Lower lobe of right lung (tissue), 2 donors: ENCODE measurements at regions not wholly inside any gene's neighbourhood (a gene's known extent, or its start where the extent isn't known, plus 50 kb on each side); places are given as distances from the start of the nearest gene placed in this dataset.

Source experiments
- ATAC-seq, 2 donors: fragments of 200-7000 bp; cut with Tn5 transposase; one replicate each; pipeline ENCODE4 v1.9.1; 2020 to 2022; ENCODE audit warnings: mild to moderate bottlenecking in 2 of 2, moderate library complexity in 2 of 2
- DNase-seq: peaks from one replicate; pipeline ENCODE4 v3.0.0-alpha.2; 2020
- H3K27ac ChIP-seq: fragments of 200-600 bp; one replicate; pipeline ENCODE4 v1.8.0; 2022
- H3K27me3 ChIP-seq: fragments of 200-600 bp; one replicate; pipeline ENCODE4 v1.8.0; 2022; ENCODE audit warnings: low read depth
- H3K36me3 ChIP-seq: fragments of 200-600 bp; one replicate; pipeline ENCODE4 v1.8.0; 2022; ENCODE audit warnings: mild to moderate bottlenecking
- H3K4me1 ChIP-seq: fragments of 200-600 bp; one replicate; pipeline ENCODE4 v1.8.0; 2022
- H3K4me3 ChIP-seq: fragments of 200-600 bp; one replicate; pipeline ENCODE4 v1.8.0; 2022; ENCODE audit warnings: mild to moderate bottlenecking
- H3K9me3 ChIP-seq: fragments of 200-600 bp; one replicate; pipeline ENCODE4 v1.8.0; 2022
- CTCF ChIP-seq: fragments of 200-600 bp; IDR thresholded peaks from one replicate; pipeline ENCODE4 v1.8.0; 2022; ENCODE audit warnings: antibody characterized with exemption, mild to moderate bottlenecking
- intact Hi-C: fragments of 100-400 bp; cut with DNase I; formaldehyde crosslinking; loops from one replicate; pipeline ENCODE4 v1.11.0; 2022
- donor health status: DM: no; HTN: yes; CAD: no; lungs with severe emphysema.

DNA sequence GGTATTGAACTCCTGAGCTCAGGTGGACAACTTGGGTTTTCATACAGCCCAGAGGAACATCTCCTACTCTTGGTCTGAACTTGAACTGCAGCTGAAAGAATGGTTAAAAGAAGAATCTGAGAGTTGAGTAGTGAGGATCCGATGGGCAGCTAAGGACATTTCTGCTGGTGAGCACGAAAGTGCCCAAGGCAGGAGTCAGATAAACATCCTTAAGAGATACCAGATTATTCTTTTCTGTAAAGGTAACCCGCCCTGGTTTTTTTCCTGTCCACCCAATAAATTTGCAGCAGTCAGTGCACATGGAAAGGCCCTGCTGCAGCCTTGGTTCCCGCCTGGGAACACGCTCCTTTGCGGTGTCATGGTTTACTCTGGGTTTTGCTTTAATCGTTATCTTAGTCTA is 78.4 kb upstream of the ARHGEF7 start:
- H3K36me3 ChIP-seq, result no peaks in the 10 kb centered on the region
- intact Hi-C loops, result no loop called here
- ATAC-seq, result no peak
- no peak overlapping the region for H3K27ac ChIP-seq
- DNase-seq, result no peak
- H3K4me1 ChIP-seq, result no peaks in the 10 kb centered on the region
- H3K4me3 ChIP-seq, result no peak overlapping the region
- no peaks in the 10 kb centered on the region for H3K9me3 ChIP-seq
- H3K27me3 ChIP-seq, result peaks cover 9% of the 10 kb centered on the region
- no peak for TF ChIP-seq CTCF

DNA sequence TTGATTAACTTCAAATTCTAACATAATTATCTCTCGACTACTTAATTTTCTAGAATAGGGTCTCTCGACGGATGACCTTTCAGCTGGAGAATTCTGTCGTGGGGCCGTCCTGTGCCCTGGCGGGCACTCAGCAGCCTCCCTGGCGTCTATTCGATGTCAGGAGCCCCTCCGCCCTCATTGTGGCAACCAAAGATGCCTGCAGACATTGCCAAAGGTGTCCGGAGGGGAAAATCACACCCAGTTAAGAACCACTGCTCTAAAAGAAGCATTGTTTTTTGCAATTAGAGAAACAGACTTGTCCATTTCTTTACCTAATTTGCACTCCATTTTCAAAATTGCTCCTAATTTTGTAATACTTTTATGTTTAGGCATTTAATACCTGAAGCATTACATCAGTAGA is 79.2 kb upstream of the ARHGEF7 start:
- H3K9me3 ChIP-seq, result no peaks in the 10 kb centered on the region
- no peak overlapping the region for H3K4me3 ChIP-seq
- DNase-seq (no peak), ATAC-seq (no peak)
- TF ChIP-seq CTCF, result no peak
- H3K27me3 ChIP-seq, result peaks cover 9% of the 10 kb centered on the region
- no peaks in the 10 kb centered on the region for H3K4me1 ChIP-seq
- intact Hi-C loops, result no loop called here
- H3K36me3 ChIP-seq, result no peaks in the 10 kb centered on the region
- no peak overlapping the region for H3K27ac ChIP-seq

- Histone ChIP-seq H3K4me3 (no peak overlapping the region), H3K9me3 (no peaks in the 10 kb centered on the region), H3K36me3 (no peaks in the 10 kb centered on the region), H3K27me3 (peaks cover 9% of the 10 kb centered on the region), H3K27ac (no peak overlapping the region), H3K4me1 (no peaks in the 10 kb centered on the region)
- intact Hi-C loops, result no loop called here
- ATAC-seq (no peak), DNase-seq (no peak)
- TF ChIP-seq CTCF, result no peak
Measured at GRCh38 chr13:111034811-111035210, 80.3 kb upstream of the ARHGEF7 start.

DNA sequence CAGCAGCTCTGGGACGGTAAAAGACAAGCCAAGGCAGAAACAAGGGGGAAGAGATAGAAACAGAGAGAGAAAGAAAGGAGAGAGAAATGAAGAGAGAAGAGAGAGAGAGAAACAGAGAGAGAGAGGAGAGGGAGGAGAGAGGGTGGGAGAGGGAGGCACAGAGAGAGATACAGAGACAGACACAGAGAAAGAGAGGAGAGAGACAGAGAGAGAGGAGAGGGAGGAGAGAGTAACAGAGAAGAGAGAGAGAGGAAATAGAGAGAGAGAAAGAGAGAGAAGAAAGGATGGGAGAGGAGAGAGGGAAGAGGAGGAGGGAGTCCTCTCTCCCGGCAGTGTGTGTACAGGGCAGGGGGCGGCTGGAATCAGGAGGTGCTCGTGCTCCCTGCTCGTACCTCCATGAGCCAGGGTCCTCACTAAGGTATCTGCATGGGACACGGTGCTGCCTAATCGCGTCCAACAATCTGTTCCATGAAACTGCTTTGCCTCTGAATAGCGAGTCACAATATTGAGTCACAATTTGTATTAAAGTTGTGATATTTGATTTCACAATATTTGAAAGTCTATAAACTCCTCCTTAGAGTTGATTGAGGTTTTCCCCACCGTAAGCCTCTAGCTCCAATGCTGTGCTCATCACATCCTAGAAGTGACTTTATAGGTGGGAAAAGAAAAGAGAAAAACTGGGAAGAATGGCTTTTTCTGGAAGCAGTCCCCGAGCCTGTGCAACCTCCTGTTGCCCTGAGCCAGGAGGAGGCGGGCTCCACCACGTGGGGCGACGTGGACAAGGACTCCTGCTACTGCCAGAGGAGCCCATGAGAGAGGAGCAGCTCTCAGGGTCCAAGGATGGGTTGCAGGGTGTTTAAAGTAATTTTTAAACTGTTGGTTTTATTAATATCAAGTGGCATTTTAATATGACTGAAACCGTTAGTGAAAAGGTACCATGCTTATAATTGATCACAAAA is 81.7 kb upstream of the ARHGEF7 start:
- ATAC-seq (no peak), DNase-seq (no peak)
- Histone ChIP-seq H3K9me3 (no peaks in the 10 kb centered on the region), H3K27ac (no peak overlapping the region), H3K4me1 (no peaks in the 10 kb centered on the region), H3K27me3 (no peaks in the 10 kb centered on the region), H3K36me3 (no peaks in the 10 kb centered on the region), H3K4me3 (no peak overlapping the region)
- intact Hi-C loops, result no loop called here
- no peak for TF ChIP-seq CTCF

GRCh38 chr13:111031531-111031961 is 83.6 kb upstream of the ARHGEF7 start:
- Histone ChIP-seq H3K4me1 (no peaks in the 10 kb centered on the region), H3K27me3 (no peaks in the 10 kb centered on the region), H3K27ac (no peak overlapping the region), H3K4me3 (no peak overlapping the region), H3K36me3 (no peaks in the 10 kb centered on the region), H3K9me3 (no peaks in the 10 kb centered on the region)
- no peak for ATAC-seq
- no peak for DNase-seq
- no peak for TF ChIP-seq CTCF
- intact Hi-C loops, result no loop called here
